ENCODE measurements at regions not wholly inside any gene's neighbourhood (a gene's known extent, or its start where the extent isn't known, plus 50 kb on each side); places are given as distances from the start of the nearest gene placed in this dataset.

GRCh38 chr20:52665441-52665840 lies 306.7 kb upstream of the TSHZ2 start:
- no peaks in the 10 kb centered on the region for H4K20me1 ChIP-seq (ENCODE audit: insufficient read depth, low read length)
- POLR2A ChIA-PET (ENCODE audit: unreplicated experiment) = no interaction called here
- dilution Hi-C loops (cut with HindIII; ENCODE audit: low sequenced_read_pairs, unreplicated experiment) = no loop called here

More at GRCh38 chr20:52665441-52665840, 306.7 kb upstream of the TSHZ2 start:
- in situ Hi-C loops (cut with MboI; ENCODE audit: low sequenced_read_pairs) = no loop called here
- Histone ChIP-seq H3K79me1 (ENCODE audit: low read depth in 1 of 2, low read length in 2 of 2) (no peaks in the 10 kb centered on the region), H3K27me3 (ENCODE audit: control insufficient read depth, insufficient read depth, low read length) (no peaks in the 10 kb centered on the region), H3K23ac (ENCODE audit: low read depth, low read length) (no peak overlapping the region), H3K4me2 (ENCODE audit: low read depth, low read length) (no peak overlapping the region), H4K8ac (ENCODE audit: low read depth in 2 of 2, low read length in 2 of 2) (no peak overlapping the region), H2BK5ac (ENCODE audit: low read depth, low read length, poor library complexity, severe bottlenecking) (no peak overlapping the region), H3K9me3 (ENCODE audit: control insufficient read depth, insufficient read depth, low read length) (no peaks in the 10 kb centered on the region), H3K56ac (ENCODE audit: extremely low read depth, insufficient read depth, low read length) (no peak overlapping the region), H3K4me1 (ENCODE audit: control insufficient read depth, insufficient read depth, low read length) (no peaks in the 10 kb centered on the region), H4K91ac (ENCODE audit: insufficient read depth, low read depth, low read length) (no peak overlapping the region), H3K27ac (ENCODE audit: insufficient read depth, low read length) (no peak overlapping the region), H2BK120ac (ENCODE audit: low read depth, low read length) (no peak overlapping the region), H3K36me3 (ENCODE audit: control insufficient read depth, insufficient read depth, low read length) (no peaks in the 10 kb centered on the region), H4K5ac (ENCODE audit: low read depth, low read length) (no peak overlapping the region), H2BK20ac (ENCODE audit: low read depth, low read length) (no peak overlapping the region), H3K4ac (ENCODE audit: low read depth, low read length) (no peak overlapping the region), H2BK15ac (ENCODE audit: low read depth, low read length) (no peak overlapping the region), H2AK5ac (ENCODE audit: low read depth, low read length) (no peak overlapping the region), H3K18ac (ENCODE audit: low read depth, low read length) (no peak overlapping the region), H3K14ac (replicated peaks; ENCODE audit: low read depth, low read length) (no peak overlapping the region), H3K9ac (ENCODE audit: low read depth, low read length) (no peak overlapping the region), H2AFZ (replicated peaks; ENCODE audit: low read length, poor library complexity) (no peak overlapping the region), H2AK9ac (replicated peaks; ENCODE audit: low read depth, low read length, poor library complexity) (no peak overlapping the region), H3K9me1 (ENCODE audit: insufficient read depth, low read length) (no peaks in the 10 kb centered on the region), H3K4me3 (ENCODE audit: insufficient read depth, low read depth, low read length) (no peak overlapping the region)
- no peak for ATAC-seq (ENCODE audit: low read depth)
- BruUV-seq (replicated peaks) = no TSS peak
- WGBS, 2 experiments (ENCODE audit: extremely low coverage in 2 of 2, insufficient read length in 1 of 2) = no CpG with 5 or more reads among the region's 1 CpG
- CTCF ChIA-PET = no interaction called here
- intact Hi-C loops (cut with micrococcal nuclease) = no loop called here
- TF ChIP-seq RAD21 (IDR thresholded peaks at IDR 0.05; ENCODE audit: low read length) (no peak), POLR2A (IDR thresholded peaks at IDR 0.05; ENCODE audit: low read depth, low read length) (no peak), FOS (IDR thresholded peaks at IDR 0.05; ENCODE audit: low read depth, low read length) (no peak), BHLHE40 (IDR thresholded peaks at IDR 0.05; ENCODE audit: low read depth, low read length) (no peak), CHD1 (IDR thresholded peaks at IDR 0.05; ENCODE audit: low read depth, low read length) (no peak), MXI1 (IDR thresholded peaks at IDR 0.05; ENCODE audit: borderline replicate concordance, low read depth, low read length) (no peak), ELK1 (IDR thresholded peaks at IDR 0.05; ENCODE audit: borderline replicate concordance, low read depth, low read length) (no peak), MAZ (IDR thresholded peaks at IDR 0.05; ENCODE audit: borderline replicate concordance, low read depth, low read length) (no peak), SMC3 (IDR thresholded peaks at IDR 0.05; ENCODE audit: low read depth, low read length) (no peak), CEBPB (IDR thresholded peaks at IDR 0.05; ENCODE audit: low read depth, low read length) (no peak), CTCF (conservative IDR thresholded peaks at IDR 0.05; ENCODE audit: low read depth, low read length) (no peak), MAFK (IDR thresholded peaks at IDR 0.05; ENCODE audit: low read depth, low read length) (no peak), USF2 (IDR thresholded peaks at IDR 0.05; ENCODE audit: low read depth, low read length) (no peak), RFX5 (IDR thresholded peaks at IDR 0.05; ENCODE audit: low read depth, low read length) (no peak), RCOR1 (IDR thresholded peaks at IDR 0.05; ENCODE audit: insufficient replicate concordance, low read length) (no peak), NFE2L2 (IDR thresholded peaks at IDR 0.05; ENCODE audit: low read depth, low read length) (no peak)
- DNase-seq = no peak

Data from IMR-90 (cell line).